Fibroblast of lung (primary cell): ENCODE measurements at regions not wholly inside any gene's neighbourhood (a gene's known extent, or its start where the extent isn't known, plus 50 kb on each side); places are given as distances from the start of the nearest gene placed in this dataset.

Source experiments
- EZH2 ChIP-seq: IDR thresholded peaks from 2 replicates; pipeline ENCODE4 v1.5.1; 2012; ENCODE audit warnings: low read length, control low read depth, mild to moderate bottlenecking; ENCODE audit errors: missing control alignments
- TF ChIP-seq, protein P1 (sequence below), 2 donors: IDR thresholded peaks in 1 of 2; conservative IDR thresholded peaks in 1 of 2; 1 replicate in 1 of 2; 2 replicates in 1 of 2; pipeline ENCODE4 v1.5.1; 2011 to 2012; ENCODE audit warnings: low read length in 2 of 2, control low read depth in 1 of 2, inconsistent platforms in 1 of 2, low read depth in 1 of 2, mild to moderate bottlenecking in 1 of 2

DNA sequence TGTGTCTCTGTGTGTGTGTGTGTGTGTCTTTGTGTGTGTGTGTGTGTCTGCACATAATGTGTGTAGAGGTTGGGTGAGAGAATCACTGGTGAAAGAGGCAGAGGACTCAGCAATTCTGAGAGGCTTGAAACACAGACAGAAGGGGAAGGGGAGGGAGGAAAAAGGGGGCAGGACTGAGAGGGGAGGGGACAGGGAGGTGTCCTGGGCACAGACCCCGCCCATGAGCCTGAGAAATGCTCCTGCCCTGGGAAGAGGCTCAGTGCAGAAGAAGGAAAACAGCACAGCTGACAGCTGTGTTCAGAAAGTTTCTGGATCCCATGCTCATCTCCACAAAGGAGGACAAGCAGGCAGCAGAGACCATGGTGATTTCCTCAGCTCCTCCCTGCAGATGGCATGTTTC lies 59.1 kb upstream of the CEACAM8 start:
- TF ChIP-seq, protein P1, sequence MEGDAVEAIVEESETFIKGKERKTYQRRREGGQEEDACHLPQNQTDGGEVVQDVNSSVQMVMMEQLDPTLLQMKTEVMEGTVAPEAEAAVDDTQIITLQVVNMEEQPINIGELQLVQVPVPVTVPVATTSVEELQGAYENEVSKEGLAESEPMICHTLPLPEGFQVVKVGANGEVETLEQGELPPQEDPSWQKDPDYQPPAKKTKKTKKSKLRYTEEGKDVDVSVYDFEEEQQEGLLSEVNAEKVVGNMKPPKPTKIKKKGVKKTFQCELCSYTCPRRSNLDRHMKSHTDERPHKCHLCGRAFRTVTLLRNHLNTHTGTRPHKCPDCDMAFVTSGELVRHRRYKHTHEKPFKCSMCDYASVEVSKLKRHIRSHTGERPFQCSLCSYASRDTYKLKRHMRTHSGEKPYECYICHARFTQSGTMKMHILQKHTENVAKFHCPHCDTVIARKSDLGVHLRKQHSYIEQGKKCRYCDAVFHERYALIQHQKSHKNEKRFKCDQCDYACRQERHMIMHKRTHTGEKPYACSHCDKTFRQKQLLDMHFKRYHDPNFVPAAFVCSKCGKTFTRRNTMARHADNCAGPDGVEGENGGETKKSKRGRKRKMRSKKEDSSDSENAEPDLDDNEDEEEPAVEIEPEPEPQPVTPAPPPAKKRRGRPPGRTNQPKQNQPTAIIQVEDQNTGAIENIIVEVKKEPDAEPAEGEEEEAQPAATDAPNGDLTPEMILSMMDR (conservative IDR thresholded peaks at IDR 0.05 in 1 of 2, IDR thresholded peaks at IDR 0.05 in 1 of 2; ENCODE audit: low read depth in 1 of 2, low read length in 2 of 2), result no peak
- TF ChIP-seq EZH2, result no peak
